HEK293 (cell line): ENCODE measurements at regions not wholly inside any gene's neighbourhood (a gene's known extent, or its start where the extent isn't known, plus 50 kb on each side); places are given as distances from the start of the nearest gene placed in this dataset.

Experiments
- CTCF ChIA-PET: fragments of 350-600 bp; formaldehyde crosslinking; extraction: SDS; loops from one replicate; lab custom pipeline; 2021; ENCODE audit warnings: antibody characterized with exemption; lab: Yijun Ruan, JAX
- POLR2A ChIA-PET: fragments of 300-600 bp; formaldehyde crosslinking; extraction: SDS; loops from one replicate; lab custom pipeline; 2020; ENCODE audit warnings: antibody characterized with exemption, inconsistent platforms; lab: Yijun Ruan, JAX
- H3K27ac ChIP-seq: fragments of 200-500 bp; sonication (Bioruptor generic); 2 replicates; pipeline ENCODE4 v1.5.1; 2014; ENCODE audit warnings: low read depth, low read length, control low read depth, inconsistent platforms; ENCODE audit errors: extremely low read depth
- H3K36me3 ChIP-seq, 2 experiments: fragments of 200-500 bp in 1 of 2; sonication (Bioruptor generic) in 1 of 2; 1 replicate in 1 of 2; 2 replicates in 1 of 2; pipeline ENCODE4 v1.5.1; 2014 to 2017; ENCODE audit warnings: inconsistent platforms in 2 of 2, low read length in 2 of 2; ENCODE audit not compliant: control insufficient read depth in 2 of 2, insufficient read depth in 1 of 2
- H3K4me1 ChIP-seq: fragments of 200-500 bp; sonication (Bioruptor generic); 2 replicates; pipeline ENCODE4 v1.5.1; 2014; ENCODE audit warnings: mild to moderate bottlenecking, low read length, inconsistent platforms; ENCODE audit not compliant: control insufficient read depth, insufficient read depth
- H3K4me3 ChIP-seq: 2 replicates; pipeline ENCODE4 v1.5.1; 2011; ENCODE audit warnings: low read depth, mild to moderate bottlenecking, control low read depth, low read length, moderate library complexity
- H3K9me3 ChIP-seq: fragments of 200-500 bp; sonication (Bioruptor generic); 2 replicates; pipeline ENCODE4 v1.5.1; 2014; ENCODE audit warnings: low read depth, low read length, inconsistent platforms; ENCODE audit not compliant: control insufficient read depth, insufficient read depth
- GLI2 ChIP-seq: fragments of 450-650 bp; formaldehyde crosslinking; IDR thresholded peaks from 2 replicates; pipeline ENCODE4; 2017; ENCODE audit warnings: missing biosample characterization, missing genetic modification characterization, low read depth, borderline replicate concordance
- GLIS2 ChIP-seq: fragments of 450-650 bp; formaldehyde crosslinking; IDR thresholded peaks from 2 replicates; pipeline ENCODE4 v1.5.1; 2016; ENCODE audit warnings: missing biosample characterization, missing genetic modification characterization
- SALL2 ChIP-seq: fragments of 450-650 bp; formaldehyde crosslinking; IDR thresholded peaks from 2 replicates; pipeline ENCODE4 v1.5.0; 2017; ENCODE audit warnings: missing biosample characterization, mild to moderate bottlenecking, missing genetic modification characterization, borderline replicate concordance
- ZNF169 ChIP-seq: fragments of 450-650 bp; formaldehyde crosslinking; IDR thresholded peaks from 2 replicates; pipeline ENCODE4 v1.5.1; 2016; ENCODE audit warnings: missing biosample characterization, missing genetic modification characterization
- ZNF202 ChIP-seq: fragments of 450-650 bp; formaldehyde crosslinking; IDR thresholded peaks from 2 replicates; pipeline ENCODE4 v1.5.1; 2016; ENCODE audit warnings: missing biosample characterization, missing genetic modification characterization, borderline replicate concordance
- ZNF223 ChIP-seq: fragments of 450-650 bp; formaldehyde crosslinking; IDR thresholded peaks from 2 replicates; pipeline ENCODE4 v1.5.1; 2016; ENCODE audit warnings: missing biosample characterization, missing genetic modification characterization
- ZNF558 ChIP-seq: fragments of 450-650 bp; formaldehyde crosslinking; IDR thresholded peaks from 2 replicates; pipeline ENCODE4 v1.5.1; 2016; ENCODE audit warnings: missing biosample characterization, missing genetic modification characterization
- ZNF692 ChIP-seq: fragments of 450-650 bp; formaldehyde crosslinking; IDR thresholded peaks from 2 replicates; pipeline ENCODE4 v1.5.1; 2016; ENCODE audit warnings: missing biosample characterization, missing genetic modification characterization
- ZNF776 ChIP-seq: fragments of 450-650 bp; formaldehyde crosslinking; IDR thresholded peaks from 2 replicates; pipeline ENCODE4 v1.5.0; 2017; ENCODE audit warnings: missing biosample characterization, missing genetic modification characterization, borderline replicate concordance
- TF ChIP-seq, protein P1 (sequence below): fragments of 450-650 bp; formaldehyde crosslinking; IDR thresholded peaks from 2 replicates; pipeline ENCODE4 v1.5.1; 2016; ENCODE audit warnings: missing biosample characterization, missing genetic modification characterization
- TF ChIP-seq, protein P2 (sequence below): fragments of 450-650 bp; formaldehyde crosslinking; conservative IDR thresholded peaks from 2 replicates; pipeline ENCODE4 v1.5.1; 2016; ENCODE audit warnings: low read depth, missing biosample characterization, missing genetic modification characterization
- TF ChIP-seq, protein P3 (sequence below): fragments of 450-650 bp; formaldehyde crosslinking; conservative IDR thresholded peaks from 2 replicates; pipeline ENCODE4 v1.5.1; 2016; ENCODE audit warnings: low read depth, missing biosample characterization, missing genetic modification characterization
- TF ChIP-seq, protein P4 (sequence below): fragments of 450-650 bp; formaldehyde crosslinking; IDR thresholded peaks from 2 replicates; pipeline ENCODE4 v1.5.1; 2016; ENCODE audit warnings: missing biosample characterization, missing genetic modification characterization

- POLR2A ChIA-PET, result no interaction called here
- no peak overlapping the region for H3K27ac ChIP-seq
- TF ChIP-seq ZNF223 (tag by site-specific recombination), result no peak
- no peak for TF ChIP-seq ZNF776 (tag by site-specific recombination)
- no peak for TF ChIP-seq ZNF169 (tag by site-specific recombination)
- TF ChIP-seq ZNF202, result no peak
- TF ChIP-seq SALL2, result no peak
- TF ChIP-seq, protein P1, sequence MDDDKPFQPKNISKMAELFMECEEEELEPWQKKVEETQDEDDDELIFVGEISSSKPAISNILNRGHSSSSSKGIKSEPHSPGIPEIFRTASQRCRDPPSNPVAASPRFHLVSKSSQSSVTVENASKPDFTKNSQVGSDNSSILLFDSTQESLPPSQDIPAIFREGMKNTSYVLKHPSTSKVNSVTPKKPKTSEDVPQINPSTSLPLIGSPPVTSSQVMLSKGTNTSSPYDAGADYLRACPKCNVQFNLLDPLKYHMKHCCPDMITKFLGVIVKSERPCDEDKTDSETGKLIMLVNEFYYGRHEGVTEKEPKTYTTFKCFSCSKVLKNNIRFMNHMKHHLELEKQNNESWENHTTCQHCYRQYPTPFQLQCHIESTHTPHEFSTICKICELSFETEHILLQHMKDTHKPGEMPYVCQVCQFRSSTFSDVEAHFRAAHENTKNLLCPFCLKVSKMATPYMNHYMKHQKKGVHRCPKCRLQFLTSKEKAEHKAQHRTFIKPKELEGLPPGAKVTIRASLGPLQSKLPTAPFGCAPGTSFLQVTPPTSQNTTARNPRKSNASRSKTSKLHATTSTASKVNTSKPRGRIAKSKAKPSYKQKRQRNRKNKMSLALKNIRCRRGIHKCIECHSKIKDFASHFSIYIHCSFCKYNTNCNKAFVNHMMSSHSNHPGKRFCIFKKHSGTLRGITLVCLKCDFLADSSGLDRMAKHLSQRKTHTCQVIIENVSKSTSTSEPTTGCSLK (tag by site-specific recombination), result no peak
- TF ChIP-seq GLI2, result no peak
- TF ChIP-seq, protein P2, sequence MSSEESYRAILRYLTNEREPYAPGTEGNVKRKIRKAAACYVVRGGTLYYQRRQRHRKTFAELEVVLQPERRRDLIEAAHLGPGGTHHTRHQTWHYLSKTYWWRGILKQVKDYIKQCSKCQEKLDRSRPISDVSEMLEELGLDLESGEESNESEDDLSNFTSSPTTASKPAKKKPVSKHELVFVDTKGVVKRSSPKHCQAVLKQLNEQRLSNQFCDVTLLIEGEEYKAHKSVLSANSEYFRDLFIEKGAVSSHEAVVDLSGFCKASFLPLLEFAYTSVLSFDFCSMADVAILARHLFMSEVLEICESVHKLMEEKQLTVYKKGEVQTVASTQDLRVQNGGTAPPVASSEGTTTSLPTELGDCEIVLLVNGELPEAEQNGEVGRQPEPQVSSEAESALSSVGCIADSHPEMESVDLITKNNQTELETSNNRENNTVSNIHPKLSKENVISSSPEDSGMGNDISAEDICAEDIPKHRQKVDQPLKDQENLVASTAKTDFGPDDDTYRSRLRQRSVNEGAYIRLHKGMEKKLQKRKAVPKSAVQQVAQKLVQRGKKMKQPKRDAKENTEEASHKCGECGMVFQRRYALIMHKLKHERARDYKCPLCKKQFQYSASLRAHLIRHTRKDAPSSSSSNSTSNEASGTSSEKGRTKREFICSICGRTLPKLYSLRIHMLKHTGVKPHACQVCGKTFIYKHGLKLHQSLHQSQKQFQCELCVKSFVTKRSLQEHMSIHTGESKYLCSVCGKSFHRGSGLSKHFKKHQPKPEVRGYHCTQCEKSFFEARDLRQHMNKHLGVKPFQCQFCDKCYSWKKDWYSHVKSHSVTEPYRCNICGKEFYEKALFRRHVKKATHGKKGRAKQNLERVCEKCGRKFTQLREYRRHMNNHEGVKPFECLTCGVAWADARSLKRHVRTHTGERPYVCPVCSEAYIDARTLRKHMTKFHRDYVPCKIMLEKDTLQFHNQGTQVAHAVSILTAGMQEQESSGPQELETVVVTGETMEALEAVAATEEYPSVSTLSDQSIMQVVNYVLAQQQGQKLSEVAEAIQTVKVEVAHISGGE (tag by site-specific recombination), result no peak
- TF ChIP-seq GLIS2 (tag by site-specific recombination), result no peak
- TF ChIP-seq, protein P3, sequence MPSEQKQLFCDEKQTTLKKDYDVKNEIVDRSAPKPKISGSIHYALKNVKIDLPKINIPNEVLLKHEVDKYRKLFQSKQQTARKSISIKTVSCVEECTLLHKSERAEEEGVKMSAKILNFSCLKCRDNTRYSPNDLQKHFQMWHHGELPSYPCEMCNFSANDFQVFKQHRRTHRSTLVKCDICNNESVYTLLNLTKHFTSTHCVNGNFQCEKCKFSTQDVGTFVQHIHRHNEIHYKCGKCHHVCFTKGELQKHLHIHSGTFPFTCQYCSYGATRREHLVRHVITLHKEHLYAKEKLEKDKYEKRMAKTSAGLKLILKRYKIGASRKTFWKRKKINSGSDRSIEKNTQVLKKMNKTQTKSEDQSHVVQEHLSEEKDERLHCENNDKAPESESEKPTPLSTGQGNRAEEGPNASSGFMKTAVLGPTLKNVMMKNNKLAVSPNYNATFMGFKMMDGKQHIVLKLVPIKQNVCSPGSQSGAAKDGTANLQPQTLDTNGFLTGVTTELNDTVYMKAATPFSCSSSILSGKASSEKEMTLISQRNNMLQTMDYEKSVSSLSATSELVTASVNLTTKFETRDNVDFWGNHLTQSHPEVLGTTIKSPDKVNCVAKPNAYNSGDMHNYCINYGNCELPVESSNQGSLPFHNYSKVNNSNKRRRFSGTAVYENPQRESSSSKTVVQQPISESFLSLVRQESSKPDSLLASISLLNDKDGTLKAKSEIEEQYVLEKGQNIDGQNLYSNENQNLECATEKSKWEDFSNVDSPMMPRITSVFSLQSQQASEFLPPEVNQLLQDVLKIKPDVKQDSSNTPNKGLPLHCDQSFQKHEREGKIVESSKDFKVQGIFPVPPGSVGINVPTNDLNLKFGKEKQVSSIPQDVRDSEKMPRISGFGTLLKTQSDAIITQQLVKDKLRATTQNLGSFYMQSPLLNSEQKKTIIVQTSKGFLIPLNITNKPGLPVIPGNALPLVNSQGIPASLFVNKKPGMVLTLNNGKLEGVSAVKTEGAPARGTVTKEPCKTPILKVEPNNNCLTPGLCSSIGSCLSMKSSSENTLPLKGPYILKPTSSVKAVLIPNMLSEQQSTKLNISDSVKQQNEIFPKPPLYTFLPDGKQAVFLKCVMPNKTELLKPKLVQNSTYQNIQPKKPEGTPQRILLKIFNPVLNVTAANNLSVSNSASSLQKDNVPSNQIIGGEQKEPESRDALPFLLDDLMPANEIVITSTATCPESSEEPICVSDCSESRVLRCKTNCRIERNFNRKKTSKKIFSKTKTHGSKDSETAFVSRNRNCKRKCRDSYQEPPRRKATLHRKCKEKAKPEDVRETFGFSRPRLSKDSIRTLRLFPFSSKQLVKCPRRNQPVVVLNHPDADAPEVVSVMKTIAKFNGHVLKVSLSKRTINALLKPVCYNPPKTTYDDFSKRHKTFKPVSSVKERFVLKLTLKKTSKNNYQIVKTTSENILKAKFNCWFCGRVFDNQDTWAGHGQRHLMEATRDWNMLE (tag by site-specific recombination), result no peak
- TF ChIP-seq, protein P4, sequence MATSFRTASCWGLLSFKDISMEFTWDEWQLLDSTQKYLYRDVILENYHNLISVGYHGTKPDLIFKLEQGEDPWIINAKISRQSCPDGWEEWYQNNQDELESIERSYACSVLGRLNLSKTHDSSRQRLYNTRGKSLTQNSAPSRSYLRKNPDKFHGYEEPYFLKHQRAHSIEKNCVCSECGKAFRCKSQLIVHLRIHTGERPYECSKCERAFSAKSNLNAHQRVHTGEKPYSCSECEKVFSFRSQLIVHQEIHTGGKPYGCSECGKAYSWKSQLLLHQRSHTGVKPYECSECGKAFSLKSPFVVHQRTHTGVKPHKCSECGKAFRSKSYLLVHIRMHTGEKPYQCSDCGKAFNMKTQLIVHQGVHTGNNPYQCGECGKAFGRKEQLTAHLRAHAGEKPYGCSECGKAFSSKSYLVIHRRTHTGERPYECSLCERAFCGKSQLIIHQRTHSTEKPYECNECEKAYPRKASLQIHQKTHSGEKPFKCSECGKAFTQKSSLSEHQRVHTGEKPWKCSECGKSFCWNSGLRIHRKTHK, result no peak
- no peak for TF ChIP-seq ZNF558 (tag by site-specific recombination)
- TF ChIP-seq ZNF692 (tag by site-specific recombination), result no peak
- no peaks in the 10 kb centered on the region for H3K9me3 ChIP-seq
- no peak overlapping the region for H3K4me3 ChIP-seq
- H3K36me3 ChIP-seq, result no peaks in the 10 kb centered on the region
- no peaks in the 10 kb centered on the region for H3K4me1 ChIP-seq
- CTCF ChIA-PET, result no interaction called here
Measured at GRCh38 chr21:16357994-16358393, 628.2 kb downstream of the USP25 start.
